ENCODE measurements at regions not wholly inside any gene's neighbourhood (a gene's known extent, or its start where the extent isn't known, plus 50 kb on each side); places are given as distances from the start of the nearest gene placed in this dataset.
"Not testable (repeated sequence)": the region's sequence is repeated elsewhere in the genome, so short reads cannot be mapped to it uniquely, and the experiment has no call there.

- intact Hi-C loops (cut with micrococcal nuclease), result no loop called here
Observed at GRCh38 chr20:40849456-40849855, 160.4 kb upstream of the MAFB start.

GRCh38 chr20:40851051-40851450 lies 162.0 kb upstream of the MAFB start:
- intact Hi-C loops (cut with micrococcal nuclease), result no loop called here

GRCh38 chr20:40855269-40855668 lies 166.2 kb upstream of the MAFB start:
- intact Hi-C loops (cut with micrococcal nuclease), result no loop called here

GRCh38 chr20:40856653-40857052 lies 167.6 kb upstream of the MAFB start:
- intact Hi-C loops (cut with micrococcal nuclease), result no loop called here

- intact Hi-C loops (cut with micrococcal nuclease), result no loop called here
Observed at GRCh38 chr20:40860487-40860902, 168.1 kb upstream of the TOP1 start.

GRCh38 chr20:40861427-40862008 lies 167.1 kb upstream of the TOP1 start:
- intact Hi-C loops (cut with micrococcal nuclease), result no loop called here

- intact Hi-C loops (cut with micrococcal nuclease), result no loop called here
Observed at GRCh38 chr20:40863355-40863919, 165.2 kb upstream of the TOP1 start.

GRCh38 chr20:40864470-40864869 lies 164.2 kb upstream of the TOP1 start:
- intact Hi-C loops (cut with micrococcal nuclease), result no loop called here

- intact Hi-C loops (cut with micrococcal nuclease), result no loop called here
Observed at GRCh38 chr20:40865095-40865494, 163.5 kb upstream of the TOP1 start.

GRCh38 chr20:40866056-40866455 lies 162.6 kb upstream of the TOP1 start:
- intact Hi-C loops (cut with micrococcal nuclease), result no loop called here

- intact Hi-C loops (cut with micrococcal nuclease), result no loop called here
Observed at GRCh38 chr20:40868551-40869217, 159.9 kb upstream of the TOP1 start.

- intact Hi-C loops (cut with micrococcal nuclease), result loop anchor here (10.0 kb wide), 1 partner anchor 75 kb away; no protein-coding TSS in a partner anchor
Observed at GRCh38 chr20:40869218-40870147, 159.1 kb upstream of the TOP1 start.

GRCh38 chr20:40875116-40876085 lies 153.2 kb upstream of the TOP1 start:
- intact Hi-C loops (cut with micrococcal nuclease), result loop anchor here (10.0 kb wide), 1 partner anchor 69 kb away; no protein-coding TSS in a partner anchor

- intact Hi-C loops (cut with micrococcal nuclease), result loop anchor here (10.0 kb wide), 1 partner anchor 67 kb away; no protein-coding TSS in a partner anchor
Observed at GRCh38 chr20:40878099-40878498, 150.5 kb upstream of the TOP1 start.

- intact Hi-C loops (cut with micrococcal nuclease), result no loop called here
Observed at GRCh38 chr20:40880063-40880728, 148.4 kb upstream of the TOP1 start.

GRCh38 chr20:40880729-40881109 lies 147.9 kb upstream of the TOP1 start:
- intact Hi-C loops (cut with micrococcal nuclease), result no loop called here

- intact Hi-C loops (cut with micrococcal nuclease), result no loop called here
Observed at GRCh38 chr20:40882152-40882551, 146.5 kb upstream of the TOP1 start.

- intact Hi-C loops (cut with micrococcal nuclease), result no loop called here
Observed at GRCh38 chr20:40883097-40883496, 145.5 kb upstream of the TOP1 start.

- intact Hi-C loops (cut with micrococcal nuclease), result no loop called here
Observed at GRCh38 chr20:40887105-40887504, 141.5 kb upstream of the TOP1 start.

GRCh38 chr20:40889266-40889665 lies 139.4 kb upstream of the TOP1 start:
- intact Hi-C loops (cut with micrococcal nuclease), result not testable (repeated sequence)

Data from T-helper 1 cell treated with Interleukin-12 subunit alpha and Interleukin-12 subunit beta and Interleukin-4 antibody, amounts not matched to agents 30 ng/mL and 1 ng/mL, for 36 hours (primary cell).